ENCODE measurements at regions not wholly inside any gene's neighbourhood (a gene's known extent, or its start where the extent isn't known, plus 50 kb on each side); places are given as distances from the start of the nearest gene placed in this dataset. TPM values are rescaled to one million over a fixed set of nuclear protein-coding genes. Genes with fewer than 3 reads are reported as not detected.
"Not testable (repeated sequence)": the region's sequence is repeated elsewhere in the genome, so short reads cannot be mapped to it uniquely, and the experiment has no call there.

DNA sequence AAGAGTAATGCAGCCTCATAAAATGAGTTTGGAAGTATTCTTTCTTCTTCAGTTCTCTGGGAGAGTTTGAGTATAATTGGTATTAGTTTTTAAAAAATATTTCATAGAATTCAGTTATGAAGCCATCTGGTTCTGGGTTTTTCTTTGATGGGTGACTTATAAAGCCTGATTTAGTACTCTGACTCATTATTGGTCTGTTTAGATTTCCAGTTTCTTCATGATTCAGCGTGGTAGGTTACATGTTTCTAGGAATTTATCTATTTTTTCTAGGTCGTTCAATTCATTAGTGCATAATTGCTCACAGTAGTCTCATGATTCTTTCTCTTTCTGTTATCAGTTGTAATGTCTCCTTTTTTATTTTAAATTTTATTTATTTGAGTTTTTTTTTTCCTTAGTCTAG lies 111.2 kb downstream of the CEP44 start:
- Mint-ChIP-seq H3K27ac (no peak overlapping the region), H3K4me1 (ENCODE audit: low read depth) (no peaks in the 10 kb centered on the region), H3K36me3 (ENCODE audit: low read depth) (no peaks in the 10 kb centered on the region), H3K27me3 (ENCODE audit: low read depth) (peaks cover 6% of the 10 kb centered on the region), H3K4me3 (no peak overlapping the region), H3K9me3 (no peaks in the 10 kb centered on the region)
- intact Hi-C loops (cut with micrococcal nuclease): no loop called here
- no peak for DNase-seq
- CTCF ChIA-PET: no interaction called here

DNA sequence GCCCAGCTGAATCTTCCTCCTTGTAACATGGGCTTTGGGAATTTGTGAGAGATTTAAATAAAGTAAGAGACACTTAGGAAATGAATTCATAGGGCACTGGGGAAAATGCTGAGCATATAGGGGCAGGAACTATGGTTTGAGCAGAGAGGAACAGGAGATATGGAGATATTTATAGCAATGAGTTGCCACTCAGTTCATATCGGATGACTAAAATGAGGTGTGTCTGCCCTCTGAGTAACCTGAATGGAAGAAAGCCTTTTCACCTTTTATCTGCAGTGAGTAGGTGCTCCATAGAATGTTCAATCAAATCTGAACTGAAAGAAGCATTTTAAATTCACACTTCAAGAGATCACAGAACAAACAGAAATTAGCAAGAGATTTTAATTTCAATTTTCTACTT lies 105.7 kb downstream of the CEP44 start:
- Mint-ChIP-seq H3K9me3 (no peaks in the 10 kb centered on the region), H3K4me1 (ENCODE audit: low read depth) (no peaks in the 10 kb centered on the region), H3K36me3 (ENCODE audit: low read depth) (no peaks in the 10 kb centered on the region), H3K27me3 (ENCODE audit: low read depth) (peaks cover 2% of the 10 kb centered on the region), H3K27ac (no peak overlapping the region), H3K4me3 (no peak overlapping the region)
- intact Hi-C loops (cut with micrococcal nuclease): no loop called here
- no peak for DNase-seq
- CTCF ChIA-PET: no interaction called here

- DNase-seq: no peak
- Mint-ChIP-seq H3K27ac (no peak overlapping the region), H3K9me3 (no peaks in the 10 kb centered on the region), H3K36me3 (ENCODE audit: low read depth) (no peaks in the 10 kb centered on the region), H3K4me1 (ENCODE audit: low read depth) (no peaks in the 10 kb centered on the region), H3K4me3 (no peak overlapping the region), H3K27me3 (ENCODE audit: low read depth) (peaks cover 2% of the 10 kb centered on the region)
- CTCF ChIA-PET: no interaction called here
- intact Hi-C loops (cut with micrococcal nuclease): no loop called here
These were observed 104.9 kb downstream of the CEP44 start for GRCh38 chr4:174388461-174389145.

DNA sequence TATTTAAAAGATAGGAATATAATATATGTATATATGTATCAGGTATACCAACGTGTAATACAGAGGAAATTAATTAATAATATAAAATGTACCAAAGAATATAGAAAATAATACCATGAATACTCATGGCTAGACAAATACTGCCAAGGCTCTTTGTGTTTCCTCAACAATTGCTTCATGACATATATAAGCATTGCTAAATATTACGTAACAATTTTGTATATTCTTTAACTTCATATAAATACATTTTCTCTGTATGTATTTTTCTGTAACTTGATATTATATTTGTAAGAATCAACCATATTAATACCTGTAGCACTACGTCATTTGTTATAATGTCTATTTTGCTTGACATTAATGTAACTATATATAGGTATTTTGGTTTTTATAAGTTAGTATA lies 104.0 kb downstream of the CEP44 start:
- Mint-ChIP-seq H3K27me3 (ENCODE audit: low read depth) (peaks cover 2% of the 10 kb centered on the region), H3K36me3 (ENCODE audit: low read depth) (no peaks in the 10 kb centered on the region), H3K9me3 (no peaks in the 10 kb centered on the region), H3K4me1 (ENCODE audit: low read depth) (no peaks in the 10 kb centered on the region), H3K27ac (no peak overlapping the region), H3K4me3 (no peak overlapping the region)
- no peak for DNase-seq
- CTCF ChIA-PET: no interaction called here
- intact Hi-C loops (cut with micrococcal nuclease): no loop called here

- H3K27me3 Mint-ChIP-seq (ENCODE audit: low read depth): peaks cover 3% of the 10 kb centered on the region
- H3K4me1 Mint-ChIP-seq (ENCODE audit: low read depth): no peaks in the 10 kb centered on the region
- no peaks in the 10 kb centered on the region for H3K36me3 Mint-ChIP-seq (ENCODE audit: low read depth)
- CTCF ChIA-PET: no interaction called here
- H3K27ac Mint-ChIP-seq: no peak overlapping the region
- H3K4me3 Mint-ChIP-seq: no peak overlapping the region
- intact Hi-C loops (cut with micrococcal nuclease): no loop called here
- DNase-seq: no peak
- H3K9me3 Mint-ChIP-seq: no peaks in the 10 kb centered on the region
These were observed 103.4 kb downstream of the CEP44 start for GRCh38 chr4:174387143-174387542.

DNA sequence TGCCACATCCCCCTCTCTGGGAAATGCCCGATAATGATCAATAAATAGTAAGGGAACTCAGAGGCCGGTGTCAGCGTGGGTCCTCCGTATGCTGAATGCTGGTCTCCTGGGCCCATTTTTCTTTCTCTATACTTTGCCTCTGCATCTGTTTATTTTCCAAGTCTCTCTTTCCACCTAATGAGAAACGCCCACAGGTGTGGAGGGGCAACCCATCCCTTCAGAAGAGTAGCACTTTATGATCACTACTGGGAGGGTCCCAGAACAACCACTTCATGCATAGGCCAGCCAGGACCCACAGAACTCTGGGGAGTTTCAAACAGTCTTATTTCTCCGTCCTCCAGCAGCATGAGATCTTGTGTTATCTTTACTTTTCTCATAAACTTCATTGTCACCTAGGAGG lies 100.1 kb downstream of the CEP44 start:
- Mint-ChIP-seq H3K36me3 (ENCODE audit: low read depth) (no peaks in the 10 kb centered on the region), H3K4me1 (ENCODE audit: low read depth) (no peaks in the 10 kb centered on the region), H3K27ac (no peak overlapping the region), H3K9me3 (no peaks in the 10 kb centered on the region), H3K27me3 (ENCODE audit: low read depth) (peaks cover 4% of the 10 kb centered on the region), H3K4me3 (no peak overlapping the region)
- CTCF ChIA-PET: no interaction called here
- no peak for DNase-seq
- intact Hi-C loops (cut with micrococcal nuclease): no loop called here

DNA sequence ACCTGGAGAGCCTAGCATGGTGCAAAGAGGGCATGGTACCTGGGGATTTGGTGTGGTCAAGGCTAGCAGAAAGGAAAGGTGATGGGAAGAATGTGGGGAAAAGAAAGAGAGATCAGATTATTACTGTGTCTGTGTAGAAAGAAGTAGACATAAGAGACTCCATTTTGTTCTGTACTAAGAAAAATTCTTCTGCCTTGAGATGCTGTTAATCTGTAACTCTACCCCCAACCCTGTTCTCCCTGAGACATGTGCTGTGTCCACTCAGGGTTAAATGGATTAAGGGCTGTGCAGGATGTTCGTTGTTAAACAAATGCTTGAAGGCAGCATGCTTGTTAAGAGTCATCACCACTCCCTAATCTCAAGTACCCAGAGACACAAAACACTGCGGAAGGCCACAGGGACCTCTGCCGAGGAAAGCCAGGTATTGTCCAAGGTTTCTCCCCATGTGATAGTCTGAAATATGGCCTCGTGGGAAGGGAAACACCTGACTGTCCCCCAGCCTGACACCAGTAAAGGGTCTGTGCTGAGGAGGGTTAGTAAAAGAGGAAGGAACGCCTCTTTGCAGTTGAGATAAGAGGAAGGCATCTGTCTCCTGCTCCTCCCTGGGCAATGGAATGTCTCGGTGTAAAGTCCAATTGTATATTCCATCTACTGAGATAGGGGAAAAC lies 99.4 kb downstream of the CEP44 start:
- DNase-seq; H3K4me3 Mint-ChIP-seq; intact Hi-C loops (cut with micrococcal nuclease); H3K27ac Mint-ChIP-seq; H3K36me3 Mint-ChIP-seq (ENCODE audit: low read depth); CTCF ChIA-PET; H3K9me3 Mint-ChIP-seq; H3K27me3 Mint-ChIP-seq (ENCODE audit: low read depth); H3K4me1 Mint-ChIP-seq (ENCODE audit: low read depth): not testable (repeated sequence)

Small RNA genes in the stretch of these regions (microRNA-seq; reads per million reads assigned to microRNA genes)
- gene MIR4276 (ENCODE audit: borderline microRNAs expressed, borderline replicate concordance): not detected
